ENCODE measurements at regions not wholly inside any gene's neighbourhood (a gene's known extent, or its start where the extent isn't known, plus 50 kb on each side); places are given as distances from the start of the nearest gene placed in this dataset.

- no peak for DNase-seq (ENCODE audit: low spot score)
Observed at GRCh38 chr16:73529303-73530012, 481.5 kb upstream of the ZFHX3 start.

GRCh38 chr16:73527187-73527586, 479.3 kb upstream of the ZFHX3 start:
- no peak for DNase-seq (ENCODE audit: low spot score)

GRCh38 chr16:73526011-73526804, 478.3 kb upstream of the ZFHX3 start:
- DNase-seq (ENCODE audit: low spot score) = no peak

GRCh38 chr16:73523209-73523608, 475.3 kb upstream of the ZFHX3 start:
- no peak for DNase-seq (ENCODE audit: low spot score)

DNA sequence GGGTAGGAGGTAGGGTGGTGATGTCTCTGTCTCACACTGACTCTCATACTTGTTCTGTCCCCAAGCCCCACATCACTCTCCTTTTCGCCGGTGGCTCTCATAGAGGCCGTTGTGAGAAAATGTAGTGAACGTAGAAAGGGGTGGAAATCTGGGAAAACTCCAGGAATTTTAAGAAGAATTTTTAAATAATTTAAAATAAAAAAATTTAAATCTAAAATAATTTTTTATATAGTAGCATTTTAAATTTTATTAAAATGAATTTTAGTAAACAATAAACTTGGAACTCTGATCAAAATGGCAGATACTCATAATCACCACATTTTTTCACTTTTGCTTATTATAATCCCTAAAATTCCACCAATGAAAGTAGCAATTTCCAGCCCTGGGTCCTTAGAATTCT, 473.6 kb upstream of the ZFHX3 start:
- DNase-seq (ENCODE audit: low spot score) = no peak

DNA sequence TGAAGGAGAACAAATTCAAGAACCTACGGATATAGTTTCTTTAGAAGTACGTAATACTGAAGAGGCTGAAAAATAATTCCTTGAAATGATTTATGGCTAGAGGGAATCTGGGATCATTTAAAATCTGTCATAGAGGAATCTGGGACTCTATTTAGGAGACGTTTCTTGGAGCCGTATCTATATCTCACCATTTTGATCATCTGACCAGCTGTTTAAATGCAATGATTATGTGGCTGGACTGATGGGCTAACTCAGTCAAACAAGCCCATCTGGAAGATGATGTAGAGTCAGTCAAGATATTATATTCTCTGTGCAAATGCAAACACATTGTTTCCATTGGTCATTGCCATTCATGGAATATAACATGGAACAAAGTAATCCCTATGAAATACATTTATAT, 467.7 kb upstream of the ZFHX3 start:
- no peak for DNase-seq (ENCODE audit: low spot score)

DNA sequence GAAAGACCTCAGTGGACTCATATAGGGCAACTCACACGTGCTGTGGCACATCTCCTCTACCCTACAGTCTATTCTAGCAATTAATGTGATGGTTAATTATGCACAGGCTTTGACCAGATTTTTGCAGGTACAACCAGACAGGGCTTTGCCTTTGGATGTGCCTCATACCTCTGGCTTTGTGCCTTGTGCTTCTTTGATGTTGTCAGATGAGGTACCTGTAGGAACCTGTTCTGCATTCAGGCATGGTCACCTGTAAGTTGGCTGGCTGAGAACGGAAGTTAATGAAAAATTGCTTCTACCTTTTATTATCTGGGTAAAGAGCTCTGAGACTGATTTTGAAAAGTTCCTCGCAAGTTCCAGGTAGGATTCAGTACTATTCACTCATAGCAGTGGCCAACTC, 462.9 kb upstream of the ZFHX3 start:
- DNase-seq (ENCODE audit: low spot score) = no peak

GRCh38 chr16:73506568-73507056, 458.7 kb upstream of the ZFHX3 start:
- no peak for DNase-seq (ENCODE audit: low spot score)

DNA sequence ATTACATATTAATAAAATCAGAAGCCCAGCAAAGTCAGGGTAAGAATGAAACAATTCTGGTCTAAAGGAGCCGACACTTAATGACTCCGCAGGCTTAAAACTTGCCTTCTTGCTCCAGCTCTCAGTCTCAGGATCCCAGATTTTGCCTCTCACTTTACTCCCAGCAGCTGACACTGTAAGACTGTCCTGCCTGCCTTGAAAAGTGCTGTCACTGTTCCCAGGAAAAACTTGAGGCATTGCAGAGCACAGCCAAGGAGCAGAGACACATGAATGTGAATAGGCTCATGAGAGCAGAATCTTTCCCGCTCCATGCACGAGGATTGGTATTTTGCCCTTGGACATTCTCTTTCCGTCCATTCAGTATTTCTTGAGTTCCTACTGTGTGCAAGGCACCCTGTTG, 457.6 kb upstream of the ZFHX3 start:
- no peak for DNase-seq (ENCODE audit: low spot score)

DNA sequence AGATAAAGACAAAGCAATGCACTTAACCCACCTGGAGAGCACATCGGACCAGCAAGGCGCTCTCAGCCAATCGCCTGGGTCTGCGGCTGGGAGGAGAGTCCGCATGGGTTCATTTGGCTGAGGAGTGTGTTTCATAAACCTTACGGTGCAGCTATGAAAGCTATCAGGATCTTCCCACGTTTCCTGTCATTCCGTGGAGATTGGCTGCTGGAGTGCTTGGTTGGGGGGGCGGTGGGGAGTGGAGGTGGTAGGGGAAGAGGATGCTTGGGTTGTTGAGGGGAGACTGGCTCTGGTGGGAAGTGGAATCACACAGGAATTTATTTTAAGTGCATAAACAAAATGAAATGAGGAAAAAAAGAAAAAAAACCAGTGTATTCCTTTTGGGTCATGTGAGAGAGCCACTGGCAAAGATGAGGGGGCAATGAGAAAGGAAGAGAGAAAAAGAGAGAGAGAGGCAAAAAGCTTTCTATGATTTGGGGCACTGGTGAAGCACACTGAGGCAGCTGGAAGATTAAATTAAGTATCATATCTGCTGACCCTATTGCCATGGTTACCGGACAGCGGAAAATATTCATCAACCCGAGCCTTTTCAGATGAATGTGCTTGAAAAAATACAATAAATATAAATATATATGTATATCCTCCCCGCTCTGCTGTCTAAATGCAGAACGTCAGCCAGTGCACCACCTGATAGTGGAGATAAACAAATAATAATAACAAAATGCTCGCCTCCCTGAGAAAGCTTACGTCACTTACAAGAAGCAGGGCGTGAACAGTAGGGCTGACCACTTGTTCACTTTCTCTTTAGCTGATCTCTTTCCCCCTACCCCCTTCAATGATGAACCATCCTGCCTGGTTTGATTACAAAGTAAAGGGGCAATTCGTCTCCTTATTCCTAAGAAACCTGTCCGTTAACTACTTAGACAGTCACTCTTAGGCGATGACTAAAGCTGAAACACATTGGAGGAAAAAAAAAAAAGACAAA, 457.0 kb upstream of the ZFHX3 start:
- DNase-seq (ENCODE audit: low spot score) = no peak

GRCh38 chr16:73503093-73503492, 455.2 kb upstream of the ZFHX3 start:
- DNase-seq (ENCODE audit: low spot score) = no peak

- DNase-seq (ENCODE audit: low spot score) = no peak
Observed at GRCh38 chr16:73499276-73499675, 451.3 kb upstream of the ZFHX3 start.

DNA sequence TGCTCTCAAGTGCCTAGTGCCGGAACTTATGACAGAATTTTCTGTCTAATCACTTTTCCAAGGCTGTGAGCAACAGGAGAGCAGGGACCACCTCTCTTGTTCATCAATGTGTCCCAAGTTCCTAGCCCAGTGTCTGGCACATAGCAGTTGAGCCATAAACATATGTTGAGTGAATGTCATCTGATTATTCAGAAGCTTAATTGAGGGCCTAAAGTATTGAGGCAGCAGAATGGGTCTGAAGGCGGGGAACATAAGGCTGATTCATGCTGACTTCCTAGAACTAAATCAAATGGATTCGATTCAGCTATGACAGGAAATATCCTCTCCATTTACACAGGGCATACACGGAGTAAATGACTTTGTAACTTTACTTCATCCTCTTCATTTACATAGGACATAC, 438.0 kb upstream of the ZFHX3 start:
- DNase-seq (ENCODE audit: low spot score) = no peak

DNA sequence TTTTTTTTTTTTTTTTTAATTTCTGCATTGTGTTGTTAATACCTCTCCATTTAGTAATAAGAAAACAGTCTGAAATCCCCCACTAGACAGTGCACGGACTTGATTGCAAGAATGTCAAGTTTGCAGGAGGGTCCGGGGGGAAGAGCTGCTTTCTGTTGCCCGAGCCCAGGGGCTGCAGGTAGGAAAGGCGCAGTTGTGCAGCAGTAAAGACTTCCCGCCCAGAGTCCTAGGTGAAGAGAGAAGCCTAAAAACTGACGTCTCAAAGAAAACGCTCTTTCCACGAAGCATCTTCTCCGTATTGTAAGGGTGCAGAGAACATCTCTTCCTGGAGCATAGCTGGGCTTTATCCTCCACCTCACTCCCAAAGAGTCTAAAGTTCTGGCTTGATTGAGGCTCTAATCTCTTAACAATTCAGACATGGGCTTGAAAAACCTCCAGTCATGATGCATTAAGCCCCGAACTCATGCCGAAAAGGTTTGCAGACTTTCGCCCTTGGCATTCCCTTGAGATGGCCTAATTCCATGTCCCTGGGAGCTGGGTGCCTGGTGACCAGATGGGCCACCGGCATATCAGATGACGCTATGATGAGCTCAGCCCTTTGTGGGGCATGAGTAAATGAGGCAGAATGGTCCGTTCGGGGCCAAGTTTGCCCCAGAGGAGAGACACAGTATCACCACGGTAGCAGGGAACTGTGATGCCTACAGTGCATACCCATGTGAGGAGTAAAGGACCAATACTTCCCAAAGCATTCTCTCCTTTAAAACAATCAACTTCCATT, 436.2 kb upstream of the ZFHX3 start:
- DNase-seq (ENCODE audit: low spot score) = no peak

DNA sequence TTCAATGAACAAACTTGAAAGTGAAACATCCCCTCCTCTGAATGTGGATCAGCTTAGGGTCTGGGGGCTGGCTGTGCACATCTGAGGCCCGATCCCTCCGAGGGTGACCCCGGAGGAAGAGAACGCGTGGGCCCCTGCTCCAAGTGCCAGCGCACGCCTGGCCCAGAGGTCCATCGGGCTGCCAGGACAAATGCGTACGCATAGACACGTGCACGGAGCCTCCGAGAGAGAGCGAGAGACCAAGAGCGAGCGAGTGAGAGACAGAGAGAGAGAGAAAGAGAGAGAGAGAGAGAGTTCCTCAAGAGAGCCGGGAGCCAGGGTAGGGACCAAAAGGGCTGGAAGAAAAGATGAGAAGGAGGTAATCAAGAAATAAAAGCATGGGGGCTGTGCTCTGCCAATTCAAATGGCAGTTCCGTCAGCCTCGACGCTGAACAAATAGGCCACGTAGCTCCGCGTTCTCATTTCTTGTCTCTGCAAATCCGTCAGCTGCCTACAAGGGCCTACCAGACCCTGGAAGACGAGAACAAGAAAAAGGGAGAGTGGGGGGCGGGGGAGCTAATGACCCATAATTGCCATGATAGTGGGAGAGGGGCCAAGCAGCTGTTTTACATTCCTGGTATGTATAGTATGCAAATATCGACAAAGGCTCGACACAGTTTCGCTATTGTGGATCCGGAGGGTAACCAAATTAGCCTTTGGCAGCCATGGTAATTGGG, 435.3 kb upstream of the ZFHX3 start:
- DNase-seq (ENCODE audit: low spot score) = no peak

- no peak for DNase-seq (ENCODE audit: low spot score)
Observed at GRCh38 chr16:73482310-73482709, 434.4 kb upstream of the ZFHX3 start.

DNA sequence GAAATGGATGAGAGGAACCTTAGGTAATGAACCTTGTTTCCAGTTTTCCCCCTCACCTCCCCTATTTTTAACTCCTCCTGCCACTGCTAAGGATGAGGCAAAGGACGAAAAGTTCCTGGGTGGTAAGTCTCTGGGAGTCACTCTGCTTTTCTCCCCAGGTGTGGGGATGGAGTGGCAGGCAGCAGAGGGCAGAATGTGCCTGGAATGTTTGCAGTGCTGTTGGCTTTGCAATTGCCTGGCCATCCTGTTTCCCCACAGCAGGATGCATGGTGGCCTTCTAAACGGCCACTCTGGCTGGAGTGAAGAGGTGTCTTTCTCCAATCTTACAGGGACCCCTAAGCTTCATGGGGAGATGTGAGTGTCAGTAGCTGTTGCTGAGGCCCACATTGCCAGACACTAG, 432.5 kb upstream of the ZFHX3 start:
- no peak for DNase-seq (ENCODE audit: low spot score)

GRCh38 chr16:73473713-73474112, 425.8 kb upstream of the ZFHX3 start:
- no peak for DNase-seq (ENCODE audit: low spot score)

DNA sequence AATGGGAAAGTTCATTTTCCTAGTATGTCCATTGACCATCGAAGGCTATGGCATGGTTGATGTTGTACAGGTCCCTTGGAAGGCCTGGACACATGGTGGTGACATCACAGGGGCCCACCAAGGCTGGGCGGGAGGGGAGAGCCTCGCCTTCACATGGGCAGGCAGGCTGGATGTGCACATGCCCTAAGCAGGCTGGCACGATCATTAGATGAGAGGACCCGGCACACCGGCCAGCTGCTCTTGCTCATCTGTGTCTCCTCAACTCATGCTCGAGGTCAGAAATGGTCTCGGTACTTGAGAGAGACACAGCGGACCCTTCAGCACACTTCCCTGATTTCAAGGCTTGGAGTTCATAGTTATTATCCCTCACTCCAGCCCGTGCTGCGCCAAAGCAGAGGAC, 416.9 kb upstream of the ZFHX3 start:
- no peak for DNase-seq (ENCODE audit: low spot score)

- DNase-seq (ENCODE audit: low spot score) = no peak
Observed at GRCh38 chr16:73459586-73459985, 411.7 kb upstream of the ZFHX3 start.

GRCh38 chr16:73457851-73458250, 409.9 kb upstream of the ZFHX3 start:
- DNase-seq (ENCODE audit: low spot score) = no peak

Measured in AG20443 (cell line).